Ectodermal cell (in vitro differentiated cells): ENCODE measurements at regions not wholly inside any gene's neighbourhood (a gene's known extent, or its start where the extent isn't known, plus 50 kb on each side); places are given as distances from the start of the nearest gene placed in this dataset.

ENCODE experiments used
- H3K27ac ChIP-seq: 2 replicates; pipeline ENCODE4 v1.7.0; 2013; ENCODE audit warnings: mild to moderate bottlenecking, low read depth, low read length; ENCODE audit not compliant: insufficient read depth, poor library complexity, severe bottlenecking
- H3K27me3 ChIP-seq: 2 replicates; pipeline ENCODE4 v1.7.0; 2013; ENCODE audit warnings: mild to moderate bottlenecking, low read length; ENCODE audit not compliant: insufficient read depth, control insufficient read depth, poor library complexity, severe bottlenecking
- H3K36me3 ChIP-seq: one replicate; pipeline ENCODE4 v1.7.0; 2013; ENCODE audit warnings: low read length; ENCODE audit not compliant: control insufficient read depth, insufficient read depth
- H3K4me1 ChIP-seq: one replicate; pipeline ENCODE4 v1.7.0; 2013; ENCODE audit warnings: low read length; ENCODE audit not compliant: control insufficient read depth, insufficient read depth
- H3K4me3 ChIP-seq: 2 replicates; pipeline ENCODE4 v1.7.0; 2013; ENCODE audit warnings: low read depth, low read length, control low read depth; ENCODE audit not compliant: insufficient read depth
- H3K9me3 ChIP-seq: 2 replicates; pipeline ENCODE4 v1.7.0; 2013; ENCODE audit warnings: mild to moderate bottlenecking, low read length, moderate library complexity; ENCODE audit not compliant: control insufficient read depth
- WGBS, 2 experiments: methylation state at CpG; one replicate each; pipeline ENCODE4 v1.1.7; 2013; ENCODE audit warnings: missing lambda C conversion rate in 2 of 2; 5-methylcytosine and 5-hydroxymethylcytosine counted together

DNA sequence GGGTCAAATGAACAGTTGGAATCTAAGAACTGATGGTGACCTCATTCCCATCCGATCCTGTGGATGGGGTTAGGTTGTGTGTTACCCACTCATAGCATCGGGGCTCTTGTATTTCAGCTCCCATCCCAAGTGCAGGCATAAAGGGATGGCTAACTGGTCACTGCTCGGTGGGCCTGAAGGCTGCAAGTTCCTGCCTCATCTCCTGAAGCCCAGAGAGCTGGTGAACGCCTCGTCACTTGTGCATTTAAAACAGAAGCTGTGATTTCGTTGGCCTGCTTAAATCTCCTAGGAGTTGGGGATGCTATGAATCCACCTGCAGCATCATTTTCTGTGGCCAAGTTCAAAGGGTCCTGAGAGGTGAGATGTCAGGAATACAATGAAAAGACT is 477.0 kb downstream of the TBC1D22A start:
- WGBS, 2 experiments, result 68 to 74% methylated on average over 6 of the region's 6 CpGs
- peaks cover 8% of the 10 kb centered on the region for H3K9me3 ChIP-seq
- no peaks in the 10 kb centered on the region for H3K36me3 ChIP-seq
- H3K27ac ChIP-seq, result no peak overlapping the region
- H3K4me3 ChIP-seq, result no peak overlapping the region
- no peaks in the 10 kb centered on the region for H3K27me3 ChIP-seq
- H3K4me1 ChIP-seq, result no peaks in the 10 kb centered on the region

GRCh38 chr22:47238690-47239473 is 476.4 kb downstream of the TBC1D22A start:
- no peaks in the 10 kb centered on the region for H3K27me3 ChIP-seq
- H3K36me3 ChIP-seq, result no peaks in the 10 kb centered on the region
- no peaks in the 10 kb centered on the region for H3K4me1 ChIP-seq
- peaks cover 8% of the 10 kb centered on the region for H3K9me3 ChIP-seq
- no peak overlapping the region for H3K27ac ChIP-seq
- WGBS, 2 experiments, result 80% methylated on average over 10 of the region's 10 CpGs
- no peak overlapping the region for H3K4me3 ChIP-seq

DNA sequence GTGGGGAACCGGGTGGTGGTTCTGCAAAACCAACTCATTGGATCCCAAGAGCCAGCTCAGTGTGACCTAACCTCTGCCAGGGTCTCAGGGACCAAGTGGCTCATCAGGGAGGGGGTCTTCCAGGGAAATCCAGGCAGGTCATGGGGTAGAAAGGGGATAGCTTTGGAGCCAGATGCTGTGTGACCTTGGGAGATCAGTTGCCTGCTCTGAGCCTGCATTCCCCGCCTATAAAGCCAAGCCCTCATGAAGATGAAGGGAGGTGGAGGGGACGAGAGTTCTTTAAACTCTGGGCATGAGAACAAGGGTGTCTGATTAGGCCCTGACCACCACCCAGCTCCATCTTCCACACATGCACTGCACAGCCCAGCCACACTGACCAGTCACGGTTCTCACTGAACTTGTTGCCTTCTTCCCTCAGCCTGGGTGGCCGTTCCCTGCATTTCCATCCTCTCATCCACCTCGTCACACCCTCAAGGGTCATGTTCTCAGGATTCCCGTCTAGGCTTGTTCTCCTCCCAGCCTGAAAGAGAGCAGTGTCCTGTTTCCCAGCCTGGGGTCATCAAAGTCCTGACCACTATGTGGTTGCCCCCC is 475.5 kb downstream of the TBC1D22A start:
- H3K36me3 ChIP-seq, result no peaks in the 10 kb centered on the region
- peaks cover 8% of the 10 kb centered on the region for H3K9me3 ChIP-seq
- no peaks in the 10 kb centered on the region for H3K4me1 ChIP-seq
- no peak overlapping the region for H3K4me3 ChIP-seq
- H3K27me3 ChIP-seq, result no peaks in the 10 kb centered on the region
- no peak overlapping the region for H3K27ac ChIP-seq
- 67 to 69% methylated on average over 7 of the region's 7 CpGs for WGBS, 2 experiments

- H3K36me3 ChIP-seq, result no peaks in the 10 kb centered on the region
- no peaks in the 10 kb centered on the region for H3K27me3 ChIP-seq
- H3K27ac ChIP-seq, result no peak overlapping the region
- peaks cover 8% of the 10 kb centered on the region for H3K9me3 ChIP-seq
- H3K4me1 ChIP-seq, result no peaks in the 10 kb centered on the region
- no peak overlapping the region for H3K4me3 ChIP-seq
- WGBS, 2 experiments, result 74 to 76% methylated on average over 1 of the region's 1 CpG
These were observed 474.3 kb downstream of the TBC1D22A start for GRCh38 chr22:47236718-47237117.

- peaks cover 12% of the 10 kb centered on the region for H3K9me3 ChIP-seq
- 54 to 55% methylated on average over 2 of the region's 2 CpGs for WGBS, 2 experiments
- no peaks in the 10 kb centered on the region for H3K27me3 ChIP-seq
- no peak overlapping the region for H3K27ac ChIP-seq
- H3K36me3 ChIP-seq, result no peaks in the 10 kb centered on the region
- H3K4me3 ChIP-seq, result no peak overlapping the region
- H3K4me1 ChIP-seq, result no peaks in the 10 kb centered on the region
These were observed 473.7 kb downstream of the TBC1D22A start for GRCh38 chr22:47236161-47236560.

DNA sequence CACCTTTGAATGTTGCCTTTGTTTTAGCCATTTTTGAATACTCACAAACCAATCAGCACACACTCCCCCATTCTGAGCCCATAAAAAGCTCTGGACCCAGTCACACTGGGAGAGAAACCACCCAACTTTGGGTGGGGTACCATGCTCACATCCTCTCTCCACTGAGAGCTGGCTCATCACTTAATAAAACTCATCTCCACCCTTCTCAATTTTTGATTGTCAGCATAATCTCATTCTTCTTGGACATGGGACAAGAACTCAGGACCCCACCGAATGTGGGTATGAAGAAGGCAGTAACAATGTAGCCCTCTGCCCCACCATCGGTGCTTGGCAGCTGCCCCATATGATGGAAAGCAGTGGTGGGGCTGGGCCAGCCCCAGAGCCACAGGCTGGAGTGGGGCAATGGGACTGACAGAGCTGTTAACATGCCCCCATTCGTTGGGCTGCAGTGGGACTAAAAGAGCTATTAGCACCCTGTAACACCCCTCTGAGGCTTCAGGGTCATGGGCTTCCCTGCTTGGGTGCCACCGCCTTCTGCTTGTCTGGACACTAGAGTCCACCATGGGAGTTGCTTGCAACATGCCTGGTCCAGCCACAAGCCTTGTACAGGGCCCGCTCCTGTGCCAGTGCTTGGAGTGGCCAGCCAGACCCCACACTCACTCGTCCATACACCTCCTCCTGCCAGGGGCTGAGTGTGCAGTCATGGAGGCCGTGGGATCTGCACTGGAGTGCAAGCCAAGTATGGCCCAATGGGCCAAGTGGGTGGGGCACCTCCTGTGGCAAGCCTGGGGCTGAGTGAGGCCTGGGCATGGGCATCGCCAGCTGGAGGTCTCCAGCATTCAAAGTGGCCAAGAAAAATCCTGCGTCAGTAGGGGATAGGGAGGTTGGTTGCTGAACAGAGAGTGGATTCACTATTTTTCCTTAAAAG is 471.1 kb downstream of the TBC1D22A start:
- Histone ChIP-seq H3K27me3 (no peaks in the 10 kb centered on the region), H3K9me3 (peaks cover 4% of the 10 kb centered on the region), H3K27ac (no peak overlapping the region), H3K4me3 (no peak overlapping the region), H3K4me1 (no peaks in the 10 kb centered on the region), H3K36me3 (no peaks in the 10 kb centered on the region)
- WGBS, 2 experiments, result 73 to 75% methylated on average over 9 of the region's 9 CpGs

- Histone ChIP-seq H3K27me3 (no peaks in the 10 kb centered on the region), H3K4me3 (no peak overlapping the region), H3K4me1 (no peaks in the 10 kb centered on the region), H3K9me3 (peaks cover 4% of the 10 kb centered on the region), H3K27ac (no peak overlapping the region), H3K36me3 (no peaks in the 10 kb centered on the region)
- WGBS, 2 experiments, result 66 to 74% methylated on average over 7 of the region's 7 CpGs
These were observed 470.3 kb downstream of the TBC1D22A start for GRCh38 chr22:47232753-47233152.

DNA sequence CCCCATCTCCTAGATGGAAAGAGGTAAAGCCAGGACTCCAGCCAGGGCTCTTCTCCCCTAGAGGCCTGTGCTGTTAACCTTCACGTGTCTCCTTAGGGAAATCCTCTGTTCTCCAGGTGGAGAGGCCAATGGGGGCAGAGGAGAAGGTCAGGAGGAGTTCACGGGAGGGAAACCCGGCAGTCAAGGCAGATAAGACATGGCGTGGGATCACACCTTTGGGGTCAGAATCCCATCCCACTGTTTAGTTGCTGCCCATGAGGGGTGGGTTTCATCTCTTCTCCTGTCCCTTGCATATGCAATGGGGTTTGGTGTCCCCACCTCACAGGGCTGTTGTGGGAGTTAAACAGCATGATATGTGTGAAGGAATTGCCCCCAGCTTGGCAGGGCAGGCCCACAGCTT is 469.7 kb downstream of the TBC1D22A start:
- WGBS, 2 experiments, result 64 to 68% methylated on average over 4 of the region's 4 CpGs
- Histone ChIP-seq H3K4me1 (no peaks in the 10 kb centered on the region), H3K27ac (no peak overlapping the region), H3K4me3 (no peak overlapping the region), H3K27me3 (no peaks in the 10 kb centered on the region), H3K36me3 (no peaks in the 10 kb centered on the region), H3K9me3 (peaks cover 4% of the 10 kb centered on the region)

- 58% methylated on average over 7 of the region's 7 CpGs for WGBS, 2 experiments
- H3K4me3 ChIP-seq, result no peak overlapping the region
- H3K9me3 ChIP-seq, result peaks cover 4% of the 10 kb centered on the region
These were observed 469.3 kb downstream of the TBC1D22A start for GRCh38 chr22:47231759-47232158.

DNA sequence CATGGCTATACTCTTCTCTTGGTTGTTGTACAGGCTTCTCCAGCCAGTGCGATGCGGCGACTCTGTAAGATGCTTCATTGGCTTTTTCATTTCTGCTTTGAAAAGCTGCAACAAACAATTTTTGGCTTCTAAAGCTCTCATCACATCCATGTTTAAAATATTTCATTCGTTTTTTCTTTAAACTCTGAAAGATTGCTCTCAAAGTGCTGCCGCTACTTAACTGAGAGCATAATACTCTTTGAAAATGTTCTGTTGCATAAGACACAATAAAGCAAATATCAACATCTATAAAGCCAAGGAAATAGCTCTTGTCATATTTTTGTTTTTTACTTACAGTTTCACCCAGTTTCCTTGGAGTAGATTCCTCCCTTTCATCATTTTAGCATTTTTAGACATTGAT is 468.3 kb downstream of the TBC1D22A start:
- H3K27ac ChIP-seq, result no peak overlapping the region
- no peaks in the 10 kb centered on the region for H3K27me3 ChIP-seq
- no peak overlapping the region for H3K4me3 ChIP-seq
- no peaks in the 10 kb centered on the region for H3K4me1 ChIP-seq
- H3K36me3 ChIP-seq, result no peaks in the 10 kb centered on the region
- H3K9me3 ChIP-seq, result peaks cover 4% of the 10 kb centered on the region
- 84 to 85% methylated on average over 5 of the region's 5 CpGs for WGBS, 2 experiments

More at GRCh38 chr22:47231759-47232158, 469.3 kb downstream of the TBC1D22A start:
- no peak overlapping the region for H3K27ac ChIP-seq
- no peaks in the 10 kb centered on the region for H3K27me3 ChIP-seq
- H3K36me3 ChIP-seq, result no peaks in the 10 kb centered on the region
- no peaks in the 10 kb centered on the region for H3K4me1 ChIP-seq
